Fibroblast of the aortic adventitia (primary cell): ENCODE measurements at regions not wholly inside any gene's neighbourhood (a gene's known extent, or its start where the extent isn't known, plus 50 kb on each side); places are given as distances from the start of the nearest gene placed in this dataset.

ENCODE experiments used
- DNase-seq: peaks from one replicate; pipeline ENCODE4 v3.0.0-alpha.2; 2010; ENCODE audit warnings: low read depth
- H3K4me3 ChIP-seq: 2 replicates; pipeline ENCODE4 v1.5.1; 2011; ENCODE audit warnings: low read depth, mild to moderate bottlenecking, control low read depth, low read length, moderate library complexity
- TF ChIP-seq, protein P1 (sequence below): IDR thresholded peaks from 2 replicates; pipeline ENCODE4 v1.5.1; 2011; ENCODE audit warnings: mild to moderate bottlenecking, low read length, control low read depth, inconsistent platforms; ENCODE audit not compliant: insufficient read depth

DNA sequence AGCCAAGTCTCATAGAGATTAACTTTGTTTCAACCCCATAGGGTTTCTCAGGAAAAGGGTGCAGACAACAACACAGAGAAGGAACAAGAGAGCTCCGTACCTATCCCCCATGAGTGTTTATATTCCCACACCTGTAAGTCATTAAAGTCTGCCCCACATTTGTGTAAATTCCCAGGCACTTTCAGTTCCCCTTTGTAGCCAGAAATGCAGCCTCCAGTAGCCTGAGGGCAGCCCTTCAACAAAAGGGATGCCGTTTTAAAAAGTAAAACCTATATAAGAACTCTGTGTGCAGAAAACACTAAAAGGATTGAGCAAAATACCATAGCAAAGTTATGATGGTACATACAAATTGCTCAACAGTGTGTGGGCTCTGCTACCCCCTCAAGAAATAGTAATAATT lies 59.7 kb upstream of the TMEM108 start:
- TF ChIP-seq, protein P1, sequence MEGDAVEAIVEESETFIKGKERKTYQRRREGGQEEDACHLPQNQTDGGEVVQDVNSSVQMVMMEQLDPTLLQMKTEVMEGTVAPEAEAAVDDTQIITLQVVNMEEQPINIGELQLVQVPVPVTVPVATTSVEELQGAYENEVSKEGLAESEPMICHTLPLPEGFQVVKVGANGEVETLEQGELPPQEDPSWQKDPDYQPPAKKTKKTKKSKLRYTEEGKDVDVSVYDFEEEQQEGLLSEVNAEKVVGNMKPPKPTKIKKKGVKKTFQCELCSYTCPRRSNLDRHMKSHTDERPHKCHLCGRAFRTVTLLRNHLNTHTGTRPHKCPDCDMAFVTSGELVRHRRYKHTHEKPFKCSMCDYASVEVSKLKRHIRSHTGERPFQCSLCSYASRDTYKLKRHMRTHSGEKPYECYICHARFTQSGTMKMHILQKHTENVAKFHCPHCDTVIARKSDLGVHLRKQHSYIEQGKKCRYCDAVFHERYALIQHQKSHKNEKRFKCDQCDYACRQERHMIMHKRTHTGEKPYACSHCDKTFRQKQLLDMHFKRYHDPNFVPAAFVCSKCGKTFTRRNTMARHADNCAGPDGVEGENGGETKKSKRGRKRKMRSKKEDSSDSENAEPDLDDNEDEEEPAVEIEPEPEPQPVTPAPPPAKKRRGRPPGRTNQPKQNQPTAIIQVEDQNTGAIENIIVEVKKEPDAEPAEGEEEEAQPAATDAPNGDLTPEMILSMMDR: no peak
- no peak for DNase-seq
- H3K4me3 ChIP-seq: no peak overlapping the region

DNA sequence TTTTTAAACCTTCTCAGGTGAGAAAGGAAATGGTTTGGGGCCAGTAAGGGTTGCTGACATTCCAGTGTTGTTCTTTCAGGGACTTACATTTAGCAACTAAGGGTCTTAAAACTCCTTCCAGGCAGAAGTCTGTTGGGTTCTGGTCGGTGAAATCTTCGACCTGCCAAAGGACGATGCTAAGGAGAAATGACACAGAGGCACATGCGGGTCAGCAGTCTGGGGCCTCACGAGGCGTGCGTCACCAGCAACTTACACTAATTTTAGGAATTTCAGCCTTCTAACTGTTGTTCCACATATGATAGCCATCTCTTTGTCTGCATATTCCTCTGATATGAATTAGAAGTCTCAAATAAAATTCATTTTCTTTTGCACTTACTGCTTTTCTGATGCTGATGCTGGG lies 64.1 kb upstream of the TMEM108 start:
- DNase-seq: no peak
- TF ChIP-seq, protein P1: no peak
- no peak overlapping the region for H3K4me3 ChIP-seq

DNA sequence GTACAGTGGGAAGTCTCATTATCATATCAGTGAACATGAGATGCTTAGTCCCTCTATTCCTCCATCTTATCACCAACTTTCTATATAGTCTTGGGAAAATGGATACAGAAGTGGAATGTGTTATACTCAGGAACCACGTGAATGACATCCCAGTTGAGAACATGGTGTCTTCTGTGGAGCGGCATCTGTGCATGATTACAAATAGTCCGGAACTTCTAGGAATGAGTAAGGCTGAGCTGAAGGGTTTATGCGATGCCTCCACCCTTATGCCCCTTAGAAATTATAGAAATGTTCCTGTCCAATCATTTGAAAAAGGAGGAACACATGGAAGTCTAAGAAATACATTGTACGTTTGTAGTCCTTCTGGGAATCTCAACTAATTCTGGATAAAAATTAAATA lies 64.8 kb upstream of the TMEM108 start:
- TF ChIP-seq, protein P1: no peak
- H3K4me3 ChIP-seq: no peak overlapping the region
- DNase-seq: no peak

DNA sequence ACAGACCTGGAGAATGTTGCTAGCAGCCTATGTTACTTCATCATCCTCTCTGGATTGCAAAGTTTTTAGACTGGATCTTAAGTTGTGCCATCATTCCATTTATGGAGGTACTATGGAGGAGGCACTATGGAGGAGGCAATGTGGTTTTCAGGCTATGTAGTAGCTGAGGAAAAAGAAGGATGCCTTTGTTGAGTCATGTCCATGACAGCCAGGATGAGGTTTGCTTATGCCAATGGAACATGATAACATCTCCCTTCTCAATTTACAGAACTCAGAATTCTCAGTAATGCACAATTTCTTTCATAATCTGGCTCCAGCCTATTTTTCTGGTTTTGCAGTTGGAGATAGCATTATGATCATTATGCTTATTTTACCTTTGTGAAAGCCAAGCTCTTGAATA lies 65.9 kb upstream of the TMEM108 start:
- no peak for DNase-seq
- no peak overlapping the region for H3K4me3 ChIP-seq
- TF ChIP-seq, protein P1: no peak

DNA sequence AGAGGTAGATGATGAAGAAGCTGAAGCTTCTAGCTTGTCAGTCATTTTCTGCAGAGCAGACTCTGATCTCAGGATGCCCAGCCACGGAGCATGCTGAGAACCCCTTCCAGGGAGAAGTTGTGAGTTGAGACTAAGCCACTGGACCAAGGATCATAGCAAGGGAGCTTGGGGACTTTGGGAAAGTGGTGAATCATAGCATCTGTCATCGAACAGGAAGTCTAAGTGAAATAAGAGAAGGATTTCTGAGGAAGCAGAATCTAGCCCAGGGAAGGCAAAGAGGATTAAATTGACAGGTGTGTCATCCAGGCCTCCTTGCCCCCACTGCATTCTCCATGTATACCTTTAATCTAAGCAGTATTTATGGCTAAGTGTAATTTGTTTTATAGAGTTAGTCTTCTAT lies 71.8 kb upstream of the TMEM108 start:
- TF ChIP-seq, protein P1: no peak
- H3K4me3 ChIP-seq: no peak overlapping the region
- no peak for DNase-seq

DNA sequence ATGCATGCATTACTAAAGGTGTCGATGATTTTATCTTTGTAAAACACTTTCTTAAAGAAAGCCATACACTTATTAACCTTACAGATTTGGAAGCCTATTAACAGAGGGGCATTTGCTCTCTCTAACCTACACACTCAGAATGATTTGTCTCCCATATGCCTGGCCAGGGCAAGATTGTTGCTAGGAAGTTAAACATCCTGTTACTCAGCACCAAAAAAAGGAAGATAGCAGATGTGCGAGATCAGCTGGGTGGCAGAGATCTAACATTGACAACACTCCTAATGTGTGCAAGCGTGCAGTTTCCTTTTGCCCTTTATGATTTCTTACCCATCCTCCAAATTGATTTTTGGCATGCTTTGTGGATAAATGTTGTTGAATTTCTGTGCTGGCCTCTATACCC lies 73.9 kb upstream of the TMEM108 start:
- H3K4me3 ChIP-seq: no peak overlapping the region

DNA sequence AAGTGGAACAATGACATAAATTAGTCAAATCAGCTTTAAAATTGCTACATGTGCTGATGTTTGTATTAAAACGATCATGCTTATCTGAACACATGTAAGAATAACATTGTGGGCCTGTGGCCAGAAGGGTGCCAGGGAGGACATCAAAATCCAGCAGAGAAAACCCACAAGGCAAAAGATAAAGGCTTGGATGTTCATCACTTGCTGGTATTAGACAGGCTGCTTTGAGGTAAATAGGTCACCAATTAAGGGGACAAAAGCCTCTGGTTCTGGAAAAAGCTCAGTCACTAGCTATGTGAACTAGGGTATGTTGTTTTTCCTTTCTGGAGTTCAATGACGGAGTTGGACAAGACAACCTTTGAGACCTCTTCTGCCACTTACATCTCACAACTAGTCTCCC lies 74.4 kb upstream of the TMEM108 start:
- no peak for DNase-seq
- TF ChIP-seq, protein P1: no peak
- H3K4me3 ChIP-seq: no peak overlapping the region

More for the DNA sequence above, 73.9 kb upstream of the TMEM108 start:
- TF ChIP-seq, protein P1: no peak
- DNase-seq: no peak
